ENCODE measurements at regions not wholly inside any gene's neighbourhood (a gene's known extent, or its start where the extent isn't known, plus 50 kb on each side); places are given as distances from the start of the nearest gene placed in this dataset.
A peak's percentile ranks its signal among the peaks of the same experiment; 100 is the strongest.

GRCh38 chr5:96340357-96340756 is 92.7 kb downstream of the PCSK1 start:
- no peak for DNase-seq

- DNase-seq = no peak
These were observed 93.2 kb downstream of the PCSK1 start for GRCh38 chr5:96339862-96340261.

GRCh38 chr5:96338624-96339415 is 94.2 kb downstream of the PCSK1 start:
- no peak for DNase-seq

GRCh38 chr5:96338091-96338490 is 95.0 kb downstream of the PCSK1 start:
- DNase-seq = no peak

GRCh38 chr5:96337048-96337781 is 95.8 kb downstream of the PCSK1 start:
- no peak for DNase-seq

- DNase-seq = peak; percentile 47
These were observed 96.6 kb downstream of the PCSK1 start for GRCh38 chr5:96336351-96336985.

- no peak for DNase-seq
These were observed 97.2 kb downstream of the PCSK1 start for GRCh38 chr5:96335873-96336272.

- DNase-seq = no peak
These were observed 99.7 kb downstream of the PCSK1 start for GRCh38 chr5:96333391-96333790.

GRCh38 chr5:96332535-96333366 is 100.3 kb downstream of the PCSK1 start:
- no peak for DNase-seq

- DNase-seq = no peak
These were observed 101.2 kb downstream of the PCSK1 start for GRCh38 chr5:96331681-96332361.

- no peak for DNase-seq
These were observed 101.8 kb downstream of the PCSK1 start for GRCh38 chr5:96331210-96331609.

GRCh38 chr5:96330530-96331140 is 102.4 kb downstream of the PCSK1 start:
- no peak for DNase-seq

GRCh38 chr5:96329886-96330529 is 103.0 kb downstream of the PCSK1 start:
- DNase-seq = no peak

GRCh38 chr5:96329289-96329688 is 103.8 kb downstream of the PCSK1 start:
- no peak for DNase-seq

- no peak for DNase-seq
These were observed 105.3 kb downstream of the PCSK1 start for GRCh38 chr5:96327722-96328121.

- DNase-seq = no peak
These were observed 106.1 kb downstream of the PCSK1 start for GRCh38 chr5:96326902-96327301.

GRCh38 chr5:96324708-96325107 is 108.3 kb downstream of the PCSK1 start:
- DNase-seq = no peak

GRCh38 chr5:96322865-96323264 is 110.2 kb downstream of the PCSK1 start:
- DNase-seq = no peak

- DNase-seq = no peak
These were observed 110.8 kb downstream of the PCSK1 start for GRCh38 chr5:96322217-96322616.

GRCh38 chr5:96321345-96321744 is 111.7 kb downstream of the PCSK1 start:
- no peak for DNase-seq

GRCh38 chr5:96320797-96321196 is 112.3 kb downstream of the PCSK1 start:
- no peak for DNase-seq

All from NCI-H146 (cell line).